ENCODE measurements at regions not wholly inside any gene's neighbourhood (a gene's known extent, or its start where the extent isn't known, plus 50 kb on each side); places are given as distances from the start of the nearest gene placed in this dataset.

DNA sequence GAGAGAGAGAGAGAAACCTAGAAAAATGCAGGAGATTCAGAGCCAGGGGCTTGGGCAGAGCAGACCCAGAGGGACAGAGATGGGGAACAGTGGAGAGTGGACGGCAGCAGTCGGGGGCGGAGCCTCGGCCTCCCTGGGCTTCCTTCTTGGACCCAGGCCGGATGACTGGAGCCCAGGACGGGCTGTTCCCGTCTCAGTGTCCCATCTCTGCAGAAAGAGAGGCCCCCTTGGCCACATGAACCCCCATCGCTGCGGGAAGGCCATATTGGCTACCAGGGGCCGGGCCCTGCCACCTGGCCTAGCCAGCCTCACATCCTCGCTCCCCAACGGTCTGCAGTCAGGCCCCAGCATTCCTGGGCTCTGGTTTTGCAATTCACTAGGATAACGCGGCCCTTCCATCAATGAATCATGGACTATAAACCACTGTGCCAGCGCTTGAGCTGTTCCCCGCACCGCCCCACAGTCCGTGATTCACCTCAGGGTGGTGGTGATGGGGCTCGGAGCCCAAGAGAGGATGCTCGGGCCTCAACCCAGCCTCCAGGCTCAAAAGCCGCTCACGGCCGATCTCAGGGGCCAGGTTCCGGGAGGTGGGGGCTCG, 116.5 kb downstream of the RFLNA start:
- DNase-seq = no peak

DNA sequence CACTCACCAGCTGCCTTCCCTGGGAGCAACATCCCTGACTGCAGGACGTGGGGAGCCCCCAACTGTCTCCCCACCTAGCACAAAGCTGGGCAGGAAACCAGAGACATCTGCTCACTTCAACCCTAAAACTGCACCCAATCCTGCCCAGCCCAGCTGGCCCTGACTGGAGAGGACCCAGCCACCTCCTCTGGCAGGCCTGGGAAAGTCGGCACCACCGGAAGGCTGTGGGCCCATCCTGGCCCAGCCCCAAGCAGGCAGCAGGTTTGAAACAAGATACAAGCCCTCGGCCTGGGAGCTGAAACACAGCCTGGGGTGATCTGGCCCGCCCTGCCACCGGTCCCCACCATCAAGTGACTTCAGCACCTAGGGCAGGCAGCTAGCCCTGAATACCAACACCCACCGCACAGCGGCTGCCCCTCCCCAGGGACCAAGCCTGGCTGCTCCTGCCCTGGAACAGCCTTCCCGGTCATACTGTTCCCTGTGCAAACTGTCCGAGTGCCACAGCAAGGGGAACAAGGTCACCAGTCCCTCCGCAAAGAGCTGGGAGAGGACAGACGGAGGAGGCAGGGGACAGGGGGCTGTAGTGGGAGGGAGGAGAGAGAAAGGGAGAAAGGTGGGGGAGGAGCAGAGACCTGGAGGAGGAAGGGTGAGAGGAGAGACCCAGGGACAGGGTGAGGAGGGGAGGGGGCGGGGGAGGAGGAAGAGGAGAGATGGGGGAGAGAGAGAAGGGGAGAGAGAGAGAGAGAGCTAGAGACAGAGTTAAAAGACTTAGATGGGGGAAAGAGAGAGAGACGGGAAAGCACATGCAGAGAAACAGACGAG, 115.7 kb downstream of the RFLNA start:
- DNase-seq = no peak

DNA sequence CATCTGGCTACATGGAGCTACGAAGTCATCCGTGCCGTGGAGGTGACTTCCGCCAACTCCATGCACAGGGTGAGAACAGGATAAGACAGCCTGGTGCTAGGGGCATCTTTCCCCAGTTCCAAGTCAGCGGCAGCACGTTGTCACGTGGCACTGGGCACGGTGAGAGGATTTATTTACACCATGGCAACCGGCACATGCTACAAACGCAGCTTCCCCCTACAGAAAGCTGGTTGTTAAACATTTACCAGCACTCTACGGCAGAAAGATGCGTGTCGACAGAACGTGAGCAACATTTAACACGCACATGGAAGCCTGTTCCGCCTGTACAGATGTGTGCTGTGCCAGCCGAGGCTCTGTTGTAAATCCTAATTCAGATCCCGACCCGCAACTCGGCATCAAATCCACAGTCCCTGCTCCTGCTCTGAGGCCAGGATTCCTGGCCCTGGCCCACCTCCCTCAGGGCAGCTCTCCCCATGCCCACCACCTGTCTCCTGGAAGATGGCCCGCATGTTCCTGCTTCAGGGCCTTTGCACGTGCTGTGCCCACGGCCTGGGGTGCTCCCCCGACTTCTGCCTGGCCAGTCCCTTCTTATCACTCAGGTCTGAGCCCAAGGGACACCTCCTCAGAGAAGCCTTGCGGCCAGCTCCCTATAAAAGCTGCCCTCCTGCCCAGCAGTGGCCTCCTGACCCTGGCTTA, 114.1 kb downstream of the RFLNA start:
- no peak for DNase-seq

DNA sequence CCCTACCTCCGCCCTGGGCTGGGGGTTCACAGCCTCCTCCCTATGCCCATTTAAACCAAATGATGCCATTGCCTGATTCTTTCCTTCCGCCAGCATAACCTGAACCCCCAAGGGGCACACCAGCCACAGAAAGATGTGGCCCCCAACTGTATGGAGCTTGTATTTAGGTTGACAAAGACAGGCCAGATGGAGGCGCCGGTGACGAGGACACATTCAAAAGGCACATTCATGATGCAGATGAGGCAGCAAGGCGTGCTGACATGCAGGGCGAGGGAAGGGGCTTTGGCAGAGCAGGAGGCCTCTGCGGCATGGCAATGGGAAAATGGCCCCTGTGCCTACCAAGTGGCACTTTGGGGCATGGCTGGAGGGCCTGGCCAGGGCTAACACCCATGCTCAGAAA, 112.2 kb downstream of the RFLNA start:
- no peak for DNase-seq

DNA sequence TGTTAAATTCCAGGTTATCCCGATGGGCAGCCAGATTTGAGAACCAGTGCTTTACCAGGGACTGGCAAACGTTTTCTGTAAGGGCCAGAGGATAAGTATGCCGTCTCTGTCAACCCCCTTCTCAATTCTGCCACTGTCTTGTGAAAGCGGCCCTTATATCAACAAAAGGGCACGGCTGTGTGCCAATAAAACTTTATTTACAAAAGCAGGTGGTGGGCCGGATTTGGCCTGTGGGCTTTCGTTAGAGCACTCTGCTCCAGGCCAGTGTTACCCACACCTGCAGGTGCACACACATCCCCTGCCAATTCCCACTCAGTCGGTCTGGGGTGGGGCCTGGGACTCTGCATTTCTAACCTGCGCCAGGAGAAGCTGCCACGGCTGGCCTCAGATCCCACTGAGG, 111.2 kb downstream of the RFLNA start:
- DNase-seq = no peak

DNA sequence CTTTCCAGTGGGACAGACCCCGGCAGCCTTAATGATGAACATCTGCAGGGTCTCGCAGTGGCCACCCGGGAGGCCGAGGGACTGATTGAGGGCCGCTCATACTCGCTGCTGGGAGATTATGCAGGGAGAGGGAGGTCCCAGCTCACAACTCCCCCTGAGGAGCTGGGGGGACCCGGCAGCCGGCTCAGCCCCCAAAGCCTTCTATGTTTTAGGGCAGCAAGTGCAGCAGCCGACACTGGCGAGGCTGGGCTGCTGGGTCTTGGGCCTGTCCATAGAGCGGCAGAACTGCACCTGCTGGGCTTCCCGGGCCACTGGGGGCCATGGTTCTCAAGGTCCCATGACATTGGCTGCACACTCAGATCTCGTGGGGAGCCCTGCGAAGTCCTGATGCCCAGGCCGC, 110.7 kb downstream of the RFLNA start:
- no peak for DNase-seq

DNA sequence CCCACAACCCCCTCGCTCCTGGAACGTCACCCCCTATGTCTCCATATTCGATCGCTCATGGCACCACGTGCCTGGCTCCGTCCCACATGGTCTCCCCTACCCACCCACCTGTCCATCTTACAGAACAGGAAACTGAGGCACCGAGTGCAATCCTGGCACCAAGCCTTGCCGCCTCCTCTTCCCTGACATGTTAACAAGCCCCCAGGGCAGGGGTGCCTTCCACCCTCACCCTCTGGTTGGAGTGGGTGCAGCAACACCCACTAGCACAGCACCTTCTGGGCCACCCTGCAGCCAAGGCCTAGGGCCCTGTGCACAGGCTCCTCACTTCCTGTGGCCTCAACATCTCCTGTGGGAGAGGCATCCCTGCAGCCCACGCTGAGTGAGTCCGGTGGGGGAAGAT, 110.3 kb downstream of the RFLNA start:
- DNase-seq = no peak

DNA sequence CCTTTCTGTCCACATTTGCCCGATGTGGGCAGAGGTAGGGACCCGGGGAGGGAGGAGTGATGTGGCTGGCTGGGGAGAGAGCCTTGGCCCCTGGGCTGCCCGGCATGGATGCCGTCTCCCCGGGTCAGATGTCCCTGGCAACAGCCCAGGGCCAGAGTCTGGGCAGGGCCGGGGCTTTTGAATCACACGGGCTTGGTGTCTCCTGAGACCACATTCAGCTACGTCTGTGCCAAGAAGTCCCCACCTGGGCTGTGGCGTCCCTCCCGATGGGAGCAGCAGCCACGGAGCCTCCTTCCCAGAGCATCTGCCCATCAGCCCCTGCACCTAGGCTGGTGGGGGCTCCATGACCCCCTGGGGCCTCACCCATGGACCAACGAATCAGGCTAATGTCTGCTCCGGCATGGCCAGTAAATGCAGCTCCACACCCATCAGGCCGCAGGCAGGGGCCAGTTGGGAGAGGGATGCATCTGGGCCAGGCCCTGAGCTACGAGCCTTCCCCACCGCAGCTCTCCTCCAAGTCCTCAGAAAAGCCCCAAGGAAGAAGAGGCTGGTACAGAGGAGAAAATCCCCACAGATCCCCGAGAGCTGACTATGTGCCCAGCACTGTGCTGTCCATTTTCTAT, 109.4 kb downstream of the RFLNA start:
- DNase-seq = no peak

DNA sequence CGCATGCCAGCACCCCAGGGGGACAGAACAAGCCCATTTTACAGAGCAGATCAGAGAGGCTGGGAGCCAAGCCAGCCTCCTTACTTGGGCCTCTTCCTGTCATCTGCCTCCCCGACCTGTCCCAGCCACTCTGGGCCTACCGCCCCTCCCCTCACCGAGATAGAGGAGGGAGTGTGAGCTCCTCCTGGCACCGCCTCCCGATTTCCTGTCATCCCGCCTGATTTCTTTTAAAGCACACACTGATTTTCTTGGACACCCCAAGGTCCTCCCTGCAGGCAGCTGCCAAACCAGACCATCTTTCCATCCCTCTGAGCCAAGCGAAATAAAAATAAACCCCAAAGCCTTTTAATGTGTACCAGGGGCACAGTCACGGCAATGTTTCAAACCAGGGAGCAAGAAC, 108.4 kb downstream of the RFLNA start:
- DNase-seq = no peak

DNA sequence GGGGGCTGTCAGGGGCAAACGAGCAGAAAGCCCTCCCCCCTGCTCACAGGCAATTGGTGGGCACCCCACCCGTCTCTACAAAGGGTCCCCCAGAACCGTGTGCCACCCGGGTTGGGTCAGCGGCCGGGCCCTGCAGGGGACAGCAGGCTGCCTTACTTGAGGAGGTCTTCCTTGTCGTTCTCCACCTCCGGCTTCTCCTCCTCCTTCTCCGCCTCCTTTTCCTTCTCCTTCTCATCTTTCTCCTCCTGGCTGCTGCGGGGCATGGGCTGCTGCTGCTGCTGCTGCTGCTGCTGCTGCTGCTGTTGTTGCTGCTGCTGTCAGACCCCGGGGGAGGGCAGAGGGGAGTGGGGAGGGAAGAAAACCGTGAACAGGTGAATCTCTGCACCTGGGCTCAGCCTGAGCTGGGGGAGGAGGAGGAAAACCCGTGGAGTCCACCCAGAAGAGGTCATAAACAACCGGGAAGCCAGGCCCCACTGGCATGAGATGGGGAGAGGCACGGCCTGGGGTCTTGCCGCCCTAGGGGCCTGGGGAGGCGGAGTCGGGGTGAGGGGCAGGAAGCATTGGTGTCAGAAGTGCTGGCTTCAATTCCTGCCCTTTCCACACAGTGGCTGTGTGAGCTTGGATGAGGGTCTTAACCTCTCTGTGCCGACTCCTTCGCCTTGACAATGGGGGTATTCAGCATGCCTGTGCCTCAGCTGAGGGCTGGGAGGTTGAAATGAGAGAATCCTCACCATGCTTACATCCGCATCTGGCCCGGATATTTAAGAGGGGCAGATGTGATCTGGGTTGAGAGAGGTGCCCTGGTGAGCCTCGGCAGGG, 107.6 kb downstream of the RFLNA start:
- DNase-seq = no peak

DNA sequence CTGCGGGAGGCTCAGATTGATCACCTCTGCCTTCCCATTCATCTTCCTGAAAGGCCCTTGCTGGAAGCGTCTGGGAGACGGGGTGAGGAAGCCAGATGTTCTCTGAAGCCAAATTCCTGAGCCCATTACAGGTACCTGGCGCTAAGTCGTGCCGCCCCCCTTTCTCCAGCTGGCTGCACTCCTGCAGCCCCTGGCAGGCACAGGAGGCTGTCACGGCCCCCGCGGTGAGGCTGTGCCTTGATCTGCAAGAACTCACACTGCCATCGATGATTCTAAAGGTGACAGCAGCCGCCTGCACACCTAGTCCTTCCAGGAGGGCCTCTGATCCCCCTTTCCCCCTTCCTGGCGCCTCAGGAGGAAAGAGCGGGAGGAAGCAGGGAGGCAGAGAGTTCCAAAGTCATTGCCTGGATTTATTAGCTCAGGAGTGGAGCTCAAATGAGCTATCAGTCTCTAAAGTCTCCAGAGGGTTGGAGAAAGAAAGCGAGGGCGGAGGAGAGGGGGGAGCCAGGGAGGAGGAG, 106.9 kb downstream of the RFLNA start:
- no peak for DNase-seq

DNA sequence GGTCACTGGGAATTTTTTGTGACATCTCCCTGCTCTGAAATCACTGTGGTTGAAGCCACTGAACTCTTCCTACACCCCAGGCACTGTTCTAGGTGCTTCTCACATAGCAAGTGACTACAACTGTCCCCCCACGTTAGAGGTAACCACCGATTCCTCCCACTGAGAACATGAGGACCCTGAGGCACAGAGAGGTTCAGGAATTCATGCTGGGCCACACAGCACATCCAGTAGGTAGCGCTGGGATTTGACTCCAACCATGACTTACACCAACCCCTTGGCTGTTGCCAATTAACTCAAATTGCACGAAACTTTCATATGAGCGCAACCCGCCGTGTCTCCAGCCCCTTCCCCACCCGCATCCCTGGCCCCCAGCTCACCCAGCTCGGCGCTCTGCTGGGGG, 105.2 kb downstream of the RFLNA start:
- DNase-seq = no peak

DNA sequence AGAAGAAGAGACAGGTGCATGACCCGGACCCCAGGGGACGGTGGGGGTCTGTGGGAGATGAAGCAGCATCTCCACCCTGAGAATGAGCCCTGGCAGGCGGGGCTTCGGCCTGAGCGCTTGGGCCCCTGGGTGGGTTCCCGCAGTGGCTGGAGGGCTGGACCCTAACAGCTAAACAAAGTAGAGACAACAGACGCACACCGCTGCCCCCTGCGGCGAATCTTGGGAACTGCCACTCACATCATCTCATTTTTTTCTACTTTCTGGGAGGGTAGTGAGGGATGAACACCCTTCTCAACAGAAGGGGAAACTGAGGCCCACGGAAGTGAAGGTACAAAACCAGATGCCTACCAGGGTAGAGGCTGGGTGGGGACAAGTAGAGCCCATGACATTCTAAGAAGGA, 104.7 kb downstream of the RFLNA start:
- DNase-seq = peak in 1 of 2 donors; percentile 49

DNA sequence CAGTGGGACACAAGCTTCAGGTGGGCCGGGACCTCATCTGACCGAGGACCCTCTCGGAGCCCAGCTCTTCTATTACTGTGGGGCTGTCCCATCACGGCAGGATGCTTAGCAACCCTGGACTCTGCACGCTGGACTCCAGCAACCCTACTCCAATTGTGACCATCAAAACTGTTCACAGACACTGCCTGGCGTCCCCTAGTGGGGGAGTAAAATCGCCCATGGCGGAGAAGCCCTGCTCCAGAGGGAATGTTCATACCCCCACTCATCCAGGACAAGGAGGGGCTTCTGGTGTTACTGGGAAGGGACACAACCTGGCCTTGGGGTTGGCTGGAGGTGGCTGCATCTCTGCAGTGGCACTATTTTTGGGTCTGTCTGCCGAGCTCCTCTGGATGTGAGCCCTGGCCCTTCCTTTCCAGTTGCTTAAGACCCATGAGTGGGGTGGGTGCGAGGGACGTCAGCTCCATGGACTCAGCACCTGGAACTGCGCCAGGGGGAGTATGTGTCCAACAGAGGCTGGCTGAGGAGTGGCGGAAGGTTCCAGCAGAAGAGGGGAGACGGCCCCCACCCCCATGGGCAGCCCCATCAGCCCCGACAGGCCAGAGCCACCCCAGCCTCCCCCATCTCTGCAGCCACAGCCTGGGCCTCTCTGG, 103.8 kb downstream of the RFLNA start:
- no peak for DNase-seq

DNA sequence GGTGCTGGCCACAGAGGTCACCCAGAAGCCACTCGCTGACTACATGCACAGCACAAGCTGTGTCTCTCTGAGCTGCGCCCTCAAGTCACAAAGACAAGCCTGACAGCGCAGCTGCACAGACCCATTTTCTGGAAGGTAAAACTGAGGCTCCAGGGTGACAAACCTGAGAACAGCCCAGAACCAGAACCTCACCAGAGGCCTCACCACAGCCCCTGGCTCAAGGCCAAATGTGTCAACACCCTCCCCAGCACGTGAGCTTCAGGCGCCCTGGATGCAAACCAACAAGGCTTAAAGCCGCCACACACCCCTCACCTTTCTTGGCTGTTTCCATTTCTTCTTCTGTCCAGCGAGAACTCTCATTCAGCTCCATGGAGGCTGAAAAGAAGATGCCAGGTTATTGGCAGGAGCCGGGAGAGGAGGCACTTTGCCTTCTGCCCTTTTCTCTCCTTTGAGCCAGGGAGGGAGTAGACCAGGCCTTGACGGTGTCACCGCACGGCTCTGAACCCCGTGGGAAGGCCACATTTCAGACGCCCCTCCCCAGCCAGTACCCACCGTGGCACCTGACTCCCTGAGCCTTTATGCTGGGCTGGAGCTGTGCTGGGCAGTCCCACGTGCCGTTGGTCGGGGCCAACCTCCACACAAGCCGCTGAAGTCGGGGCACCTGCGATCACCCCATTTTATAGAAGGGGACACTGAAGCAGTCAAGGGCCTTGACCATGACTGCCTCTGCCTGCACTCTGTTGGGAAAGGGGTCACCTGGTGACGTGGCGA, 103.1 kb downstream of the RFLNA start:
- no peak for DNase-seq

DNA sequence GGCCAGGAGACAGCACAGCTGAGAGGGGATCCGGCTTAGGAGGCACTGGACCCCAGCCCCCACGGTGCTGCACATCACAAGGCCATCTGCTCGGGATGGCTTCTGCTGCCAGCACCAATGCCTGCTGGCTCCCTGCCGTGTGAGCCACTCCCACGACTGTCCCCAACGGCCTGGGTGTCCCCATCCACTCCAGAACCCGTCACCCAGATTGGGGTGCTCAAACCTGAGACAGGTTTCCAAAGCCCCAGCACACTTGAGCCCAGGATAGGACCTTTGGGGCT, 102.4 kb downstream of the RFLNA start:
- DNase-seq = no peak

DNA sequence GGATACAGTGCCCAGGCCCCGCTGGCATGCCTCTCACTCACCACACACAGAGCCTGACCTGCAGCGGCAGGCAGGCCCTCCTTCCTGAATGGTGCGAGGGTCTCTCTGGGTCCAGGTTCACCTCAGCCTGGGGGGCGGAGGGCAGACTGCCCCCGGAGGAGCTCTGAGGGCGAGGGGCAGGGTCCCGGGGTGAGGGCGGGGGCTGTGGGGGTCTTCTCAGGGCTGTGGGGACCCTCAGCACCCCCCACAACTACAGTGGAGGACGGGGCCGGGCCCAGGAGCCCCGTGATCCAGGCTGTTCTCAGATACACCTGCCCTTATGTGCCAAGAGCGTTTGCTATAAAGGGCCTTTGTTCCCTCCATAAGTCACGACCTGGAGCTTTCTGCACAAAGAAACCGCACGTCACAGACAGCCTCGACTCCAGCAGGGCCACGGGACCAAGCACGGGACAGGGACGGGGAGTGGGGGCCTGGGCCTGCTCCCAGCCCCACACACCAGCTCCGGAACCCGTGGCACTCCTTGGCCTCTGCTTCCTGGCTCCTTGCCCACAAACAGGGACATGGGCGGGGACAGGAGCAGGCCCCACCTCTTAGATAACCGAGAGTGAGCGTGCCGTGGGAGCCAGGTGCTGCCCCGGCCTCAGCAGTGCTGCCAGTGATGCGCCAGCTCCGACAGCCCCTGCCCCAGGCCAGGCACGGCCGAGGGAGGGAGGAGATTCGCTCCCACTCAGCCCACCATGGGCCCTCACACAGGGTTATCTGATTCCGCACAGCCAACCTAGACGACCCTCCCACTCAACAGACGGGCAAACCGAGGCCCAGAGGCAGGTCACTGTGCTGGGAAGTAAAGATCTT, 101.9 kb downstream of the RFLNA start:
- no peak for DNase-seq

DNA sequence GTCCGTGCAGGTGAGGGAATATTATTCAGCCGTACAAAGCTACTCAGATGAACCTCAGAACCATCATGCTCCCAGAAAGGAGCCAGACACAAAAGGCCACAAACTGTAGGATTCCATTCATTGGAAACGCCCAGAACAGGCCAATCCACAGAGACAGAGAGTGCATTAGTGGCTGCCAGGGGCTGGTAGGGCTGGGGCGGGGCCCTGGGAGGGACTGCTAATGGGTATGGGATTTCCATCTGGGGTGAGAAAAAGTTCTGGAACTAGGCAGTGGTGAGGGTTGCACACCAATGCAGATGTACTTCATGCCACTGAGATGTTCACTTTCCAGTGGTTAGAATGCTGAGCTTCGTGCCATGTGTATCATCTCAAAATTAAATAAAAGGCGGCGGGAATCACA, 101.1 kb downstream of the RFLNA start:
- DNase-seq = no peak

DNA sequence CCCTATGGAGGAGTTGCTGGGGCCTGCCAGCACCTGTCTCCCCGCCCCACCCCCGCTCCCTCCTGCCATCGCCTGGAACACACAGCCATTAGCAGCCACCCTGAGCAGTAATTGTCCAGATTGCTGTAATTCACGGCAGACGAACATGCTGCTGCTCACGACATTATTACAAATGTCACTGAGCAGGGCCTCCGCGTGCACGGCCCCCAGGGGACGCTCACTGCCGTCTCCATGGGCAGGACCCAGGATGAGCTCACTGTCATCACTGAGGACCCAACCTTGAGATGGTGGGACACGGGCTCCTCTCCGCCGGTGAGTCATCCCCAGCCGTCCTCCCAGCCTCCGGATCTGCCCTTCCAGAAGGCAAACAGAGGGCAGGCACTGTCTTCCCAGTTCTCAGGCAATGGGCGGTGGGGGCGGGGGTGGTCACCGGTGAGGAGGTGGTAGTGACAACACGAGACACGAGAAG, 100.4 kb downstream of the RFLNA start:
- DNase-seq = no peak

DNA sequence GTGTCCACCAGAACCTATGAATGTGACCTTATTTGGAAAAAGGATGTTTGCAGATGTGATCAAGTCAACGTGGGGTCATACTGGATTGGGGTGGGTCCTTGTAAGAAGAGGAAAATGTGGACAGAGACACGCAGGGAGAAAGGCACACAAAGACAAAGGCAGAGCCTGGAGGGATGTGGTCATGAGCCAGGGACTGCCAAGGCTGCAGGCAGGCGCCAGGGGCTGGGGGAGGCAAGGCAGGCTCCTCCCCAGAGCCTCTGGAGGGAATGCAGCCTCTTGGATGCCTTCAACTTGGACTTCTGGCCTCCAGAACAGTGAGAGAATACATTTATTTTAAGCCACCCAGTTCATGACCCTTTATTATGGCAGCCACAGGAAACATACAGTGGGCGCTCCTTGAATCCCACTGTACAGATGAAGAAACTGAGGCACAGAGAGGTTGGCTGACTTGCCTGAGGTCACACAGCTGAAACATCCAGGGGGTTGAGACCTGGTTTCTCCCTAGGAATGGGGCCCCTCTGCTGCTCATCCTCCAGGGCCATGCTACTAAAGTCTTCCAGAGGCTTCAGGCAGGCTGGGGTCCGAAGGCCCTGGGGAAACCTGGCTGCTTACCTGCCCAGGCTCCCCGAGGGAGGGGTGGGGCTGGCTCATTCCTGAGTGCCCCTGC, 99.7 kb downstream of the RFLNA start:
- no peak for DNase-seq
